ENCODE measurements at regions not wholly inside any gene's neighbourhood (a gene's known extent, or its start where the extent isn't known, plus 50 kb on each side); places are given as distances from the start of the nearest gene placed in this dataset.

GRCh38 chr4:134364928-134365327, 163.3 kb upstream of the PABPC4L start:
- TF ChIP-seq CTCF (conservative IDR thresholded peaks at IDR 0.05) (no peak), ZFX (IDR thresholded peaks at IDR 0.05) (no peak)
